DND-41 (cell line): ENCODE measurements at regions not wholly inside any gene's neighbourhood (a gene's known extent, or its start where the extent isn't known, plus 50 kb on each side); places are given as distances from the start of the nearest gene placed in this dataset.
"Not testable (repeated sequence)": the region's sequence is repeated elsewhere in the genome, so short reads cannot be mapped to it uniquely, and the experiment has no call there.

Experiments
- ATAC-seq: fragments of 200-7000 bp; cut with Tn5 transposase; 3 replicates; pipeline ENCODE4 v1.9.1; 2021; ENCODE audit warnings: low read depth; ENCODE audit not compliant: insufficient read depth
- DNase-seq: peaks from one replicate; pipeline ENCODE4 v3.0.0-alpha.2; 2020
- H2AFZ ChIP-seq: 2 replicates; pipeline ENCODE4 v1.6.0; 2012; ENCODE audit warnings: low read depth, low read length
- H3K27ac ChIP-seq: 2 replicates; pipeline ENCODE4 v1.5.1; 2012; ENCODE audit warnings: low read length, inconsistent platforms
- H3K27me3 ChIP-seq: fragments of 200-600 bp; sonication (generic); 2 replicates; pipeline ENCODE4 v1.6.0; 2012; ENCODE audit warnings: low read length, mild to moderate bottlenecking, inconsistent platforms; ENCODE audit not compliant: insufficient read depth, poor library complexity
- H3K36me3 ChIP-seq: 2 replicates; pipeline ENCODE4 v1.5.1; 2012; ENCODE audit warnings: low read length, inconsistent platforms; ENCODE audit not compliant: insufficient read depth
- H3K4me1 ChIP-seq: 2 replicates; pipeline ENCODE4 v1.5.1; 2012; ENCODE audit warnings: mild to moderate bottlenecking, low read length; ENCODE audit not compliant: insufficient read depth
- H3K4me2 ChIP-seq: 2 replicates; pipeline ENCODE4 v1.6.0; 2012; ENCODE audit warnings: mild to moderate bottlenecking, moderate library complexity, low read length, inconsistent platforms; ENCODE audit not compliant: insufficient read depth
- H3K4me3 ChIP-seq, 2 experiments: fragments of 200-600 bp in 1 of 2; shearing (Covaris generic) in 1 of 2; 2 replicates each; pipeline ENCODE4 v1.5.1; 2012 to 2016; ENCODE audit warnings: inconsistent platforms in 2 of 2, low read length in 2 of 2, mild to moderate bottlenecking in 2 of 2, low read depth in 1 of 2, moderate library complexity in 1 of 2
- H3K79me2 ChIP-seq: 2 replicates; pipeline ENCODE4 v1.6.0; 2012; ENCODE audit warnings: low read length, inconsistent platforms; ENCODE audit not compliant: insufficient read depth
- H3K9ac ChIP-seq: 2 replicates; pipeline ENCODE4 v1.6.0; 2012; ENCODE audit warnings: low read depth, mild to moderate bottlenecking, inconsistent platforms, low read length, moderate library complexity
- H3K9me3 ChIP-seq: 2 replicates; pipeline ENCODE4 v1.5.1; 2012; ENCODE audit warnings: low read length, moderate library complexity, mild to moderate bottlenecking, inconsistent platforms; ENCODE audit not compliant: insufficient read depth, severe bottlenecking
- H4K20me1 ChIP-seq: 2 replicates; pipeline ENCODE4 v1.6.0; 2012; ENCODE audit warnings: low read length; ENCODE audit not compliant: insufficient read depth
- EZH2 ChIP-seq: IDR thresholded peaks from 3 replicates; pipeline ENCODE4 v1.6.1; 2012; ENCODE audit warnings: borderline replicate concordance, low read depth, mild to moderate bottlenecking, moderate library complexity, low read length, inconsistent platforms; ENCODE audit not compliant: severe bottlenecking
- TF ChIP-seq, protein P1 (sequence below): IDR thresholded peaks from 2 replicates; pipeline ENCODE4 v1.5.1; 2012; ENCODE audit warnings: borderline replicate concordance, low read length, moderate library complexity, mild to moderate bottlenecking; ENCODE audit not compliant: poor library complexity, severe bottlenecking; ENCODE audit errors: extremely low read depth

DNA sequence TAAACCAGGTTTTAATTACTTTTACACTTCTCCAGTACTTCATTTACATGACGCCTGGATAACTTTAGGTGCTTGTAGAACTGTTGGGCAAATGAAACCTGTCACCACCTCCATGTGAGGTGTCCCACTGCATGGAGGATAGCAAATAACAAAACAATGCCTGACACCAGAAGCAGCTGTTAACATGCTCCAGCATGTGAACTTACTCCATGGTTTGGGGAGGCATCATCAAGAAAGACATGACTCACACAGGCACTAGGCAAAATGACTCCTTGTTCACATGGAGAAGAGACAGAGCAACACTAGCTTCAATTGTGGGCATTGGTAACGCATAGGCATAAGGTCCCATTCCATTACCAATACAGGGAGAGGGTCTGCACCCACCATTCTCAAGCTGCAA lies 198.1 kb upstream of the F9 start:
- no peak for ATAC-seq
- no peak overlapping the region for H3K4me2 ChIP-seq
- no peak for DNase-seq
- no peak overlapping the region for H3K9ac ChIP-seq
- no peak overlapping the region for H3K4me3 ChIP-seq
- no peak for TF ChIP-seq EZH2
- TF ChIP-seq, protein P1, sequence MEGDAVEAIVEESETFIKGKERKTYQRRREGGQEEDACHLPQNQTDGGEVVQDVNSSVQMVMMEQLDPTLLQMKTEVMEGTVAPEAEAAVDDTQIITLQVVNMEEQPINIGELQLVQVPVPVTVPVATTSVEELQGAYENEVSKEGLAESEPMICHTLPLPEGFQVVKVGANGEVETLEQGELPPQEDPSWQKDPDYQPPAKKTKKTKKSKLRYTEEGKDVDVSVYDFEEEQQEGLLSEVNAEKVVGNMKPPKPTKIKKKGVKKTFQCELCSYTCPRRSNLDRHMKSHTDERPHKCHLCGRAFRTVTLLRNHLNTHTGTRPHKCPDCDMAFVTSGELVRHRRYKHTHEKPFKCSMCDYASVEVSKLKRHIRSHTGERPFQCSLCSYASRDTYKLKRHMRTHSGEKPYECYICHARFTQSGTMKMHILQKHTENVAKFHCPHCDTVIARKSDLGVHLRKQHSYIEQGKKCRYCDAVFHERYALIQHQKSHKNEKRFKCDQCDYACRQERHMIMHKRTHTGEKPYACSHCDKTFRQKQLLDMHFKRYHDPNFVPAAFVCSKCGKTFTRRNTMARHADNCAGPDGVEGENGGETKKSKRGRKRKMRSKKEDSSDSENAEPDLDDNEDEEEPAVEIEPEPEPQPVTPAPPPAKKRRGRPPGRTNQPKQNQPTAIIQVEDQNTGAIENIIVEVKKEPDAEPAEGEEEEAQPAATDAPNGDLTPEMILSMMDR = no peak
- no peak overlapping the region for H3K27ac ChIP-seq
- H4K20me1 ChIP-seq = no peaks in the 10 kb centered on the region
- H3K27me3 ChIP-seq = no peaks in the 10 kb centered on the region
- no peaks in the 10 kb centered on the region for H3K4me1 ChIP-seq
- no peaks in the 10 kb centered on the region for H3K79me2 ChIP-seq
- H3K36me3 ChIP-seq = no peaks in the 10 kb centered on the region
- no peak overlapping the region for H2AFZ ChIP-seq
- no peaks in the 10 kb centered on the region for H3K9me3 ChIP-seq

DNA sequence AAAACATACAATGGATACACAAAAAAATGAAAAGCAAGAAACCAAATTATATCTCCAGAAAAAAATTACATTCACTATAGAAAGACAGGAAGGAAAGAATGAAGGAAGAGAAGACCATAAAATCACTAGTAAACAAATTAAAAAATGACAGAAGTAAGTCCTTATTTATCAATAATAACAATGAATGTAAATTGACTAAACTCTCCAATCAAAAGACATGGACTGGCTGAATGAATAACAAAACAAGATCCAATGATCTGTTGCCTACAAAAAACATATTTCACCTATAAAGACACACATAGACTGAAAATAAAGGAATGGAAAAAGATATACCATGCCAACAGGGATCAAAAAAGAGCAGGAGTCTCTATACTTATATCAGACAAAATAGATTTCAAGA lies 203.2 kb upstream of the F9 start:
- no peaks in the 10 kb centered on the region for H3K27me3 ChIP-seq
- no peak overlapping the region for H3K4me3 ChIP-seq
- H4K20me1 ChIP-seq = no peaks in the 10 kb centered on the region
- no peaks in the 10 kb centered on the region for H3K9me3 ChIP-seq
- ATAC-seq (no peak), DNase-seq (no peak)
- H3K9ac ChIP-seq = no peak overlapping the region
- no peak overlapping the region for H3K27ac ChIP-seq
- H3K36me3 ChIP-seq = no peaks in the 10 kb centered on the region
- no peak overlapping the region for H2AFZ ChIP-seq
- no peak for TF ChIP-seq EZH2
- TF ChIP-seq, protein P1 = no peak
- no peaks in the 10 kb centered on the region for H3K4me1 ChIP-seq
- H3K4me2 ChIP-seq = no peak overlapping the region
- H3K79me2 ChIP-seq = no peaks in the 10 kb centered on the region

DNA sequence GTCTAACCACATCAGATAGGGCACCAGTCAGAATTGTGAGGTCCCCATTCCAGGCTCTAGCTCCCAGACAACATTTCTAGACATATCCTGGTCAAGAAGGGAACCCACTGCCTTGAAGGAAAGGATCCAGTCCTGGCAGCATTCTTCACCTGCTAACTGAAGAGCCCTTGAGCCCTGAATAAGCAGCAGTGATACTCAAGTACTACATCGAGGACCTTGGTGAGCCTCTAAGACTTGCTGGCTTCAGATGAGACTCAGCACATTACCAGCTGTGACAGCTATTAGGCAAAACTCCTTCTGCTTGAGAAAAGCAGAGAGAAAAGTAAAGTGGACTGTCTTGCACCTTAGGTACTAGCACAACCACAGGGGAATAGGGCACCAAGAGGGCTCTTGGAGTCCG lies 205.8 kb upstream of the F9 start:
- Histone ChIP-seq H4K20me1 (no peaks in the 10 kb centered on the region), H3K4me1 (no peaks in the 10 kb centered on the region), H3K36me3 (no peaks in the 10 kb centered on the region), H3K79me2 (no peaks in the 10 kb centered on the region), H3K4me2 (no peak overlapping the region), H3K4me3 (no peak overlapping the region), H3K9me3 (no peaks in the 10 kb centered on the region), H3K27me3 (no peaks in the 10 kb centered on the region), H3K9ac (no peak overlapping the region), H2AFZ (no peak overlapping the region), H3K27ac (no peak overlapping the region)
- no peak for ATAC-seq
- DNase-seq = no peak
- no peak for TF ChIP-seq EZH2
- TF ChIP-seq, protein P1 = no peak

- not testable (repeated sequence) for H2AFZ ChIP-seq, DNase-seq
Measured at GRCh38 chrX:139320661-139321354, 209.7 kb upstream of the F9 start.

DNA sequence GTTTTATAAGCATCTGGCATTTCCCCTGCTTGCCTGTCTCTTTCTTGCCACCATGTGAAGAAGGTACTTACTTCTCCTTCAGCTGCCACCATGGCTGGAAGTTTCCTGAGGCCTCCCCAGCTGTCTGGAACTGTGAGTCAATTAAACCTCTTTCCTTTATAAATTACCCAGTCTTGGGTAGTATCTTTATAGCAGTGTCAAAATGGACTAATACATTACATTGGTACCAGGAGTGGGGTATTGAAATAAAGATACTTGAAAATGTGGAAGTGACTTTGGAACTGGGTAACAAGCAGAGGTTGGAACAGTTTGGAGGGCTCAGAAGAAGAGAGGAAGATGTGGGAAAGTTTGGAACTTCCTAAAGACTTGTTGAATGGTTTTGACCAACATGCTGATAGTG lies 223.9 kb upstream of the F9 start:
- H3K36me3 ChIP-seq, H3K9ac ChIP-seq, DNase-seq, H3K79me2 ChIP-seq, H4K20me1 ChIP-seq, H2AFZ ChIP-seq, H3K4me3 ChIP-seq, ATAC-seq, H3K4me1 ChIP-seq, H3K27me3 ChIP-seq, H3K9me3 ChIP-seq, H3K27ac ChIP-seq, H3K4me2 ChIP-seq: not testable (repeated sequence)

More at GRCh38 chrX:139320661-139321354, 209.7 kb upstream of the F9 start:
- not testable (repeated sequence) for H3K36me3 ChIP-seq, ATAC-seq, H3K4me3 ChIP-seq, H3K9me3 ChIP-seq, H3K9ac ChIP-seq, H4K20me1 ChIP-seq, H3K4me2 ChIP-seq, H3K79me2 ChIP-seq, H3K27me3 ChIP-seq, H3K27ac ChIP-seq, H3K4me1 ChIP-seq
